Ishikawa (cell line): ENCODE measurements at regions not wholly inside any gene's neighbourhood (a gene's known extent, or its start where the extent isn't known, plus 50 kb on each side); places are given as distances from the start of the nearest gene placed in this dataset.

Source experiments
- CEBPB ChIP-seq: IDR thresholded peaks from 2 replicates; pipeline ENCODE4 v1.6.1; 2012
- CREB1 ChIP-seq: IDR thresholded peaks from 2 replicates; pipeline ENCODE4 v1.6.1; 2012; ENCODE audit warnings: low read depth
- EP300 ChIP-seq: IDR thresholded peaks from 2 replicates; pipeline ENCODE4 v1.6.1; 2012; ENCODE audit warnings: borderline replicate concordance
- FOXM1 ChIP-seq: IDR thresholded peaks from 2 replicates; pipeline ENCODE4 v1.6.1; 2012; ENCODE audit warnings: low read depth, borderline replicate concordance
- RAD21 ChIP-seq: IDR thresholded peaks from 2 replicates; pipeline ENCODE4 v1.6.1; 2012; ENCODE audit warnings: low read depth
- TAF1 ChIP-seq: IDR thresholded peaks from 2 replicates; pipeline ENCODE4 v1.6.1; 2012; ENCODE audit warnings: low read depth, mild to moderate bottlenecking
- TEAD4 ChIP-seq: IDR thresholded peaks from 2 replicates; pipeline ENCODE4 v1.6.1; 2012
- YY1 ChIP-seq: IDR thresholded peaks from 2 replicates; pipeline ENCODE4 v1.6.1; 2012; ENCODE audit warnings: low read depth
- TF ChIP-seq, protein P1 (sequence below): IDR thresholded peaks from 2 replicates; pipeline ENCODE4 v1.6.1; 2012
- TF ChIP-seq, protein P2 (sequence below): IDR thresholded peaks from 2 replicates; pipeline ENCODE4 v1.6.1; 2012; ENCODE audit warnings: low read depth, mild to moderate bottlenecking

DNA sequence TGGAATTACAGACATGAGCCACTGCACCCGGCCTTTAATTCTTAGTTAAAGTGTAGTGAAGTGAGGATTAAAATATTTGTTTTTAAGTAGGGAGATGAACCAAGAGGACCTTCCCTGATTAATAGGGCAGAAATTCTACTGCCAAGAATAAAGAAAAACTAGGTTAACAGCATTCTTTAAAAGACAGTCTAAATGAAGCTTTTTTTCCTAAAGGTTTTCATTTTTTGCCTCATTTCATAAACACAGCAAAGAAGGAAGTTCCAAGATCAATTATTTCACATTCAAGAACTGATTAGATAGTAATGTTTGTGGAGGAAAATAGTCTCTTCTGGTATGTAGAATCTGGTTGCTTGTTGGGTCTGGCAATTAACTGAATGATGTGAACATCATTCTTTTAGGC lies 112.1 kb upstream of the ARSJ start:
- TF ChIP-seq TAF1 (no peak), FOXM1 (no peak), RAD21 (no peak), CREB1 (no peak), EP300 (no peak), CEBPB (no peak), YY1 (no peak), TEAD4 (no peak)
- TF ChIP-seq, protein P1, sequence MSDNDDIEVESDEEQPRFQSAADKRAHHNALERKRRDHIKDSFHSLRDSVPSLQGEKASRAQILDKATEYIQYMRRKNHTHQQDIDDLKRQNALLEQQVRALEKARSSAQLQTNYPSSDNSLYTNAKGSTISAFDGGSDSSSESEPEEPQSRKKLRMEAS = no peak
- TF ChIP-seq, protein P2, sequence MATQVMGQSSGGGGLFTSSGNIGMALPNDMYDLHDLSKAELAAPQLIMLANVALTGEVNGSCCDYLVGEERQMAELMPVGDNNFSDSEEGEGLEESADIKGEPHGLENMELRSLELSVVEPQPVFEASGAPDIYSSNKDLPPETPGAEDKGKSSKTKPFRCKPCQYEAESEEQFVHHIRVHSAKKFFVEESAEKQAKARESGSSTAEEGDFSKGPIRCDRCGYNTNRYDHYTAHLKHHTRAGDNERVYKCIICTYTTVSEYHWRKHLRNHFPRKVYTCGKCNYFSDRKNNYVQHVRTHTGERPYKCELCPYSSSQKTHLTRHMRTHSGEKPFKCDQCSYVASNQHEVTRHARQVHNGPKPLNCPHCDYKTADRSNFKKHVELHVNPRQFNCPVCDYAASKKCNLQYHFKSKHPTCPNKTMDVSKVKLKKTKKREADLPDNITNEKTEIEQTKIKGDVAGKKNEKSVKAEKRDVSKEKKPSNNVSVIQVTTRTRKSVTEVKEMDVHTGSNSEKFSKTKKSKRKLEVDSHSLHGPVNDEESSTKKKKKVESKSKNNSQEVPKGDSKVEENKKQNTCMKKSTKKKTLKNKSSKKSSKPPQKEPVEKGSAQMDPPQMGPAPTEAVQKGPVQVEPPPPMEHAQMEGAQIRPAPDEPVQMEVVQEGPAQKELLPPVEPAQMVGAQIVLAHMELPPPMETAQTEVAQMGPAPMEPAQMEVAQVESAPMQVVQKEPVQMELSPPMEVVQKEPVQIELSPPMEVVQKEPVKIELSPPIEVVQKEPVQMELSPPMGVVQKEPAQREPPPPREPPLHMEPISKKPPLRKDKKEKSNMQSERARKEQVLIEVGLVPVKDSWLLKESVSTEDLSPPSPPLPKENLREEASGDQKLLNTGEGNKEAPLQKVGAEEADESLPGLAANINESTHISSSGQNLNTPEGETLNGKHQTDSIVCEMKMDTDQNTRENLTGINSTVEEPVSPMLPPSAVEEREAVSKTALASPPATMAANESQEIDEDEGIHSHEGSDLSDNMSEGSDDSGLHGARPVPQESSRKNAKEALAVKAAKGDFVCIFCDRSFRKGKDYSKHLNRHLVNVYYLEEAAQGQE = no peak
